AG04449 (cell line): ENCODE measurements at regions not wholly inside any gene's neighbourhood (a gene's known extent, or its start where the extent isn't known, plus 50 kb on each side); places are given as distances from the start of the nearest gene placed in this dataset.

Source experiments
- CTCF ChIA-PET: fragments of 350-600 bp; formaldehyde crosslinking; extraction: SDS; loops from one replicate; lab custom pipeline; 2021; ENCODE audit warnings: antibody characterized with exemption; lab: Yijun Ruan, JAX
- POLR2A ChIA-PET: fragments of 400-600, 350-600 bp; formaldehyde crosslinking; extraction: SDS; loops from one replicate; lab custom pipeline; 2020; ENCODE audit warnings: antibody characterized with exemption, inconsistent platforms; lab: Yijun Ruan, JAX
- DNase-seq: peaks from one replicate; pipeline ENCODE4 v3.0.0-alpha.2; 2010; ENCODE audit warnings: low read depth, low spot score
- H3K4me3 ChIP-seq: 2 replicates; pipeline ENCODE4 v1.5.1; 2011; ENCODE audit warnings: low read depth, mild to moderate bottlenecking, control low read depth, low read length
- CTCF ChIP-seq: IDR thresholded peaks from one replicate; pipeline ENCODE4 v1.5.1; 2011; ENCODE audit warnings: mild to moderate bottlenecking, moderate library complexity, low read length, control low read depth, inconsistent platforms; ENCODE audit not compliant: insufficient read depth; ENCODE audit errors: missing control alignments

- TF ChIP-seq CTCF, result no peak
- DNase-seq, result no peak
- no peak overlapping the region for H3K4me3 ChIP-seq
- ChIA-PET POLR2A (no interaction called here), CTCF (no interaction called here)
These were observed 60.0 kb upstream of the MKLN1 start for GRCh38 chr7:131267631-131268030.

- ChIA-PET POLR2A (no interaction called here), CTCF (no interaction called here)
- TF ChIP-seq CTCF, result no peak
- no peak overlapping the region for H3K4me3 ChIP-seq
- DNase-seq, result no peak
These were observed 58.8 kb upstream of the MKLN1 start for GRCh38 chr7:131268906-131269305.

- ChIA-PET POLR2A (no interaction called here), CTCF (no interaction called here)
- no peak for DNase-seq
- TF ChIP-seq CTCF, result no peak
- no peak overlapping the region for H3K4me3 ChIP-seq
These were observed 55.6 kb upstream of the MKLN1 start for GRCh38 chr7:131272086-131272485.

- POLR2A ChIA-PET, result interaction anchor here (0.6 kb wide), 1 partner anchor 47 kb away, joined by 3 read pairs; no protein-coding TSS in a partner anchor
- TF ChIP-seq CTCF, result no peak
- H3K4me3 ChIP-seq, result no peak overlapping the region
- no peak for DNase-seq
- CTCF ChIA-PET, result interaction anchor here (1.1 kb wide), 1 partner anchor 9 kb away, joined by 4 read pairs; no protein-coding TSS in a partner anchor
These were observed 52.7 kb upstream of the MKLN1 start for GRCh38 chr7:131274986-131275385.

GRCh38 chr7:131276190-131276589 lies 51.5 kb upstream of the MKLN1 start:
- POLR2A ChIA-PET, result no interaction called here
- no peak for DNase-seq
- no peak for TF ChIP-seq CTCF
- no peak overlapping the region for H3K4me3 ChIP-seq
- CTCF ChIA-PET, result no interaction called here

GRCh38 chr7:131276748-131277147 lies 50.9 kb upstream of the MKLN1 start:
- DNase-seq, result no peak
- TF ChIP-seq CTCF, result no peak
- H3K4me3 ChIP-seq, result no peak overlapping the region
- ChIA-PET CTCF (no interaction called here), POLR2A (no interaction called here)
